Left renal cortex interstitium (tissue), 4 donors: ENCODE measurements at regions not wholly inside any gene's neighbourhood (a gene's known extent, or its start where the extent isn't known, plus 50 kb on each side); places are given as distances from the start of the nearest gene placed in this dataset.
"Not testable (repeated sequence)": the region's sequence is repeated elsewhere in the genome, so short reads cannot be mapped to it uniquely, and the experiment has no call there.

ENCODE experiments used
- DNase-seq, 4 donors: peaks; one replicate each; pipeline ENCODE4 v3.0.0-alpha.2; 2013; ENCODE audit warnings: low read depth in 4 of 4, low spot score in 2 of 4, missing footprints in 1 of 4

GRCh38 chr12:42886160-42886559, 296.6 kb upstream of the PRICKLE1 start:
- no peak for DNase-seq

DNA sequence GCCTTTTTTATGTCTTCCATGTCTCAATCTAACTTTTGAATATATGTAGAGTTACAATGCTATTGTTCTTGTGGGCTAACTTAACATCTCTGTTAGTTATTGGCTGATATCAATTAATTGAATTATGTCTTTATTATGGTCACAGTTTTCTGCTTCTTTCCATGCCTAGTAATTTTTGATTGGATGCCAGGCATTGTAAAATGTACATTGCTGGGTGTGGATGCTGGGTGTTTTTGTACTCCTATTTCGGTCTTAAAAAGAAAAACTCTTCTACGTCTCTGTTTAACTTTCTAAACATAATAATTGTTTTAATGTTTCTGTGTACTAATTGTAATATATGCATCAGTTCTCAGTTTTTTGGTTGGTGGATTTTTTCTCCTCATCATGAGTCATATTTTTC, 296.1 kb upstream of the PRICKLE1 start:
- DNase-seq = no peak

DNA sequence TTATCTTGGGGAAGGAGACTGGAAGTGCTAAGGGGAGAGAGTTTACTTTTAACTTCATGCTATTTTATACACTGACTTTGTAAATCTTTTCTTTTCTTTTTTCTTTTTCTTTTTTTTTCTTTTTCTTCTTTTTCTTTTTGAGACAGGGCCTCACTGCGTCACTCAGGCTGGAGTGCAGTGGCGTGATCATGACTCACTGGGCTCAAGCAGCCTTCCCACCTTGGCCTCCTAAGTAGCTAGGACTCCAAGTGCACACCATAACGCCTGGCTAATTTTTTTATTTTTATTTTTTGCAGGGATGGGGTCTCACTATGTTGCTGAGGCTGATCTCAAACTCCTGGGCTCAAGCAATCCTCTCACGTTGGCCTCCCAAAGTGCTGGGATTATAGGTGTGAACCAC, 294.6 kb upstream of the PRICKLE1 start:
- DNase-seq = no peak

DNA sequence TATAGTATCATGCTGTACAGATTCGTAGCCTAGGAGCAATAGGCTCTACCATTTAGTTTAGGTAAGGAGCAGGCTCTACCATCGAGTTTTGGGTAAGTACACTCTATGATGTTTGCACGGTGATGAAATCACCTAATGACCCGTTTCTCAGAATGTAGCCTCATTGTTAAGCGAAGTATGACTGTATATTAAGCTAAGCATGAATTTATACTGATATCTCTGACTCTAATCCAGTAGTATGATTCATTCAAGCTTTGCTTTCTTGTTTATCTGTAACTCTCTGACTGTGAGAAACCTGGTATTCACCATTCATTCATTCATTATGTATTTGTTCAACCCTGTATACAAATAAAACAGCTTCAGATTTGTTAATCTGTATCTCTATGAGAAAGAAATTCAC, 283.9 kb upstream of the PRICKLE1 start:
- no peak for DNase-seq

DNA sequence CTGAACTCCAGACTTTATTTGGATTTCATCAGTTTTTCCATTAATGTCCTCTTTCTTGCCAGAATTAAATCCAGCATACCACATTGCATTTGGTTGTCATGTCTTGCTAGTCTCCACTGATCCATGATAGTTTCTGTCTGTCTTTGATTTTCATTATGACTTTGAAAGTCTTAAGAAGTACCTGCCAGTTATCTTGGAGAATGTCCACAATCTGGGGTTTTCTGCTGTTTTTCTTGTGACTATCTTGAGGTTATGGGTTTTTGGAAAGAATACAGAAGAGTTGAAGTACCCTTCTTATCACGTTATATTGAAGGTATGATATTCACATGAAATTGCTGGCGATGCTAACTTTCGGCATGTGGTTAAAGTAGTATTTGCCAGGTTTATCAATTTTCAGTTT, 282.3 kb upstream of the PRICKLE1 start:
- no peak for DNase-seq

DNA sequence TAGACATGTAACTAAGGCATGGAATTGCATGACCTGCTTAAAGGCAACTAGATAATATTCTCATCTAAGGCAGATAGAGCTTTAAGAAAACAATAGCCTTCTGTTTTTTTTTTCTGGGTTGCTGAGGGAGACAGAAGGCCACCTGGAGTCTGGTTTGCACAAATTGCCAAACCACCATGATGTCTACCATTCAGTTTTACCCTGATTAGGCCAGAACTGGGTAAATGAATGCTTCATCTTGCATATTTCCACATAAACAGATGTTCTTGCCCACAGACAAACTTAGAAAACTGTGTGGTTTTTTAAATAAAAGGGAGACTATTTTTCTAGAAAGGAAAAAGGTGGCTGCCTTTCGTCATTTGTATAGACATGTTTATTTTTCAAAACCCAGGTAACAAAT, 278.7 kb upstream of the PRICKLE1 start:
- DNase-seq = no peak

DNA sequence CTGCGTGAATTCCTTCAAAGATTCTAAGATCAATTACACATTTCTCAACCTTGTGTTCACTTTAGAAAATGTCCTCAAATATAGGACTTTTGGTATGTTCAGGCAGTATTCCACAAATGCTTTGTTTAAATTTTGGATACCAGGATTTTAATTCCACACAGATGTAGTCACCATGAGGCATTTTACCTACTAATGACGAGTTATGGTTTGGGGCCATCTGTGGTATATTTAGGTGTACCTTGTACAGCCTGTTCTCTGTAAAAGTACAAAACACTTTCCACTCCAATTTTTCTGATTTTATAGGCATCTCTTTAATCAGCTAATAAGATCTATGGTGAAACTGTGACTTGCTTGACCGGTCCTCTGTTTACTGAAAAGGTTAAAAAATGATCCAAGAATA, 275.7 kb upstream of the PRICKLE1 start:
- DNase-seq = no peak

GRCh38 chr12:42862055-42862454, 272.5 kb upstream of the PRICKLE1 start:
- no peak for DNase-seq

DNA sequence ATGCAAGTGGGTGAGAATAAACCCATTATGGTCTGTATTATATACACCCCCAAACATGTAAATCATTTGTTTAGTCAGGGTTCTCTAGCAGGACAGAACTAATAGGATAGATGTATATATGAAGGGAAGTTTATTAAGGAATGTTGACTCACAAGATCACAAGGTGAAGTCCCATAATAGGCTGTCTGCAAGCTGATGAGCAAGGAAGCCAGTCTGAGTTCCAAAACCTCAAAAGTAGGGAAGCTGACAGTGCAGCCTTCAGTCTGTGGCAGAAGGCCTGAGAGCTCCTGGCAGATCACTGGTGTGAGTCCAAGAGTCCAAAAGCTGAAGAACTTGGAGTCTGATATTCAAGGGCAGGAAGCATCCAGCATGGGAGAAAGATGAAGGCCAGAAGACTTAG, 270.8 kb upstream of the PRICKLE1 start:
- DNase-seq = not testable (repeated sequence)

- no peak for DNase-seq
Measured at GRCh38 chr12:42859612-42860011, 270.1 kb upstream of the PRICKLE1 start.

DNA sequence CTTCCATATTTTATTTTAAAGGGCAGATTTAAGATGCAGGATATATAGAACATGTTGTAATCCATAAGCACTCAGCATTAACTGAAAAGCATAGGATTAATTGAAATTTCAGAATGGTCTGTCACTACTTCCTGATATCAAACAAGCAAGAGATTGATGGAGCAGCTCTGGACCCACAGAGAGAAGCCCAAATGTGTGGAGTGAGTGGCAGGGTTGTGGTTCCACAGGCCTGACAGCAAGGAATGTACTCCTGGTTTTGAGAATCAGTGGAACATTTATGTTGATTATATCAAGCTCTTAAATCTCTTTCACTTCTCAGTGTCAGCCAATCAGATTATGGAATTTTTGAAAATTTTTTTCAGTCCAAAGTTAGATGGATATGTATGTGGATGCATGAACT, 267.6 kb upstream of the PRICKLE1 start:
- DNase-seq = no peak

- no peak for DNase-seq
Measured at GRCh38 chr12:42855362-42855950, 265.9 kb upstream of the PRICKLE1 start.

- DNase-seq = no peak
Measured at GRCh38 chr12:42854826-42855225, 265.3 kb upstream of the PRICKLE1 start.

DNA sequence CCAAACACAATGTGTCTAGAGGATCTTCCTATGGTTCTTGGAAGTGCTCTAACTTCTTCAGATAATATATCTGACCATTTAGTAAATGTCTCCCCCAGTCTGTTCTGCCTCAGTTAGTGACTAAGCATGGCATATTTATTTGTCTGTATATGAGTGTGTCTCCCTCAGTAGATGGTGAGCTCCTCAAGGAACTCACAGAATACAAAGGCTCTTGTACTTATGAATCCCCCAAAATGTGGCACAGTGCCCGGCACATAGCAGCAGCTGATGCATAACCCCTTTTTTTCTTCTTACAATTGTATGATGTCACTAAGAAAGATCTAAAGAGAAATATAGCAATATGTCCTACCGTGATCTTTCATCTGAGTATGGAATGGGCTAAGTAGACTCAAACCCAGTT, 264.7 kb upstream of the PRICKLE1 start:
- DNase-seq = no peak

DNA sequence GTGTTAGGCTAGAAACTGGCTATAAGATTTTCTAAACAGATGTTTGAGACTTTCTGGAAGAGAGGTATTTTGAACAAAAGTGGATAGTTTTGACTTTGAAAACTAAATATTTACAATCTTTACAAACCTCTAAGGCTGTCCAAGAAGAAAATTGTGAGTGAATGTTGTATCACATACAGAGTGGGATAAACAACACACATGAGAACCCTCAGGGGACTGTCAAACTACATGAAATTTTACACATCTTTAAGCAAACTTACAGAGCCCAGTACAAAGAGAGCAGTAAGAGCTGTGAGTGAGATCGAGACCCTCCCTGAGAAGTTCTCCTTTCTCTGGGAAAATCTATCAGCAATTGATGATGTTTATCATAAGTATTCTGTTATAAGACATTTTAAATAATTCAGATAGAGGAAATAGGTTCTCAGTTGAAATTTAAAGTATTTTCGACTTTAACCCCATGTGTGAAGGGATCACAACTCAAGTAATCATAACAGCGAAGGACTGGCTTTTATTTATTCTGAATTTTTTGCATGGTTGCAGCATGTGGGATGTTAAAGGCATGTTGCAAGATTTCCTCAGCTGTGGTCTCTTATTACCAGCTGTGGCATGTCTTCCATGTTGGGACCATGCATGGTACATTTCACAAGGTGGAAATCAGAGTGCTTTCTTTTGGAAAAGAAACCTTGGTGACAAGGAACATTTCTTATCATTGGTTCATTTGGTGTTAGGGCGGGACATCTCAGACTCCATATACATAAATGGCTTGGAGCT, 264.0 kb upstream of the PRICKLE1 start:
- no peak for DNase-seq

DNA sequence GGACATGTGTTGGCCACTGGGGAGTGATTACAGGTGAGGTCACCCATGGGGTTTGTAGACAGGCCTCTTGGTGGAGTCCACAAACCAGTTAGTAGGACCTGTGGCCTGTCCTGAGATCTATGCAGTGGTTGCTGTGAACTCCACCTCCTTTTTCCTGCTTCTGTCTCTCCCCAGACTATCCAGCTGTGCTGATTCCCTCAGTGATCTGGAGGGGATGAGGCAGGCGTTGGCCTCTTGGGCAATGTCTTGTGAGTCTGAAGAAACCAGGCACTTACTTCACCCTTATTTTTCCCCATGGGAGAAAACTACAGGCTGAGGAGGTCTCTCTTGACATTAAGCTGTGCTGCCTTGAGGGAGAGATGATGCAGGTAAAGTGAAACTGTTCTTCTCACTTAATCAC, 257.2 kb upstream of the PRICKLE1 start:
- DNase-seq = no peak

DNA sequence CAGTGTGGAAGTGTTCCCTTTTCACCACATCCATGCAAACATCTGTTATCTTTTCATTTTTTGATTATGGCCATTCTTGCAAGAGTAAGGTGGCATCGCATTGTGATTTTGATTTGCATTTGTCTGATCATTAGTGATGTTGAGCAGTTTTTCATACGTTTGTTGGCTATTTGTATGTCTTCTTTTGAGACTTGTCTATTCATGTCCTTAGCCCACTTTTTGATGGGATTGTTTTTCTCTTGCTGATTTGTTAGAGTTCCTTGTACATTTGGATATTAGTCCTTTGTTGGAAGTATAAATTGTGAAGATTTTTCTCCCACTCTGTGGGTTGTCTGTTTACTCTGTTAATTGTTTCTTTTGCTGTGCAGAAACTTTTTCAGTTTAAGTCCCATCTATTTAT, 244.5 kb upstream of the PRICKLE1 start:
- no peak for DNase-seq

DNA sequence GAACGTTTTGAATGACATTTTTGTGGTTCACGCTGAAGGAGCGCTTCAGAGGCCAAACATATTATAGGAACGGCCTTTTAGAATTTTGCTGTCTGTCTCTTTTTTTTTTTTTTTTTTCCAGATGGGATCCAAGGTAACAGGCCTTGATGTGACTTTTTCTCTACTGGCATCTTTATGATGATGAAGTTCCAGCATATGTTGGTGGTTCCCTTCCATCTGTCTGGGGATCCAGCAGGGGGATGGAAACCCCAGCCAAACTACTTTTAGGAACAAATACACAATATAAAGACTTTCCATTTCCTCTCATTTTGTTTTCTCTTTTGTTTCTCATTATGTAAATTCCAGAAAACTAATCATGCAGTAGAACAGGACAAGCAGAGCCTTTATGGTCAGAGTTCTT, 239.3 kb upstream of the PRICKLE1 start:
- no peak for DNase-seq

DNA sequence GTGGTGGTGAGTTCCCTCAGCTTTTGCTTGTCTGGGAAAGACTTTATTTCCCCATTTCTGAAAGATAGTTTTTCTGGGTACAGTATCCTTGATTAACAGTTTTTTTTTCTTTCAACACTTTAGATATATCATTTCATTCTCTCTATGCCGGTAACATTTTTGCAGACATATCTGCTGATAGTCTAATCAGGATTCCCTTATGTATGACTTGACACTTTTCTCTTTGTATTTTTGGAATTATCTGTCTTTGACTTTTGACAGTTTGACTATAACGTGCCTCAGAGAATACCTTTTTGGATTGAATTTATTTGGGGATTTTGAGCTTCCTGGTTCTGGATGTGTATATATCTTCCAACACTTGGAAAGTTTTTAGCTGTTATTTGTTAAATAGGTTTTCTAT, 234.8 kb upstream of the PRICKLE1 start:
- no peak for DNase-seq

DNA sequence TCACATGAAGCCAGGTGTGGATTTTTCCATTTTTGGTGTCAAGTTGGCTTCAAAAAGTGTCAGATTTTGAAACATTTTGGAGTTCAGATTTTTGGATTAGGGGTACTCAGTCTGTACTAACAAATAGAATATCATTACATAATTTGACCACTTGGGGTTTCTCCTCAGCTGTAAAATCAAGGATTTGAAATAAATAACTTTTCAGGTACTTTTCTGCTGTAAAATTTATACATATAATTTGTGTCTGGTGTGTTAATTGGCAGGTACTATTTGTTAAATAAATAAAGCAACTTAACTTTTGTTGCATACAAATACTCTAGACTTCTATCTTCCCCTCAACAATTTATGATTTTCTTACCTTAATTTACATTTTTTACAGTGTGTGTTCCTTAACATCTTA, 234.1 kb upstream of the PRICKLE1 start:
- no peak for DNase-seq

- DNase-seq = no peak
Measured at GRCh38 chr12:42819846-42820245, 230.3 kb upstream of the PRICKLE1 start.

DNA sequence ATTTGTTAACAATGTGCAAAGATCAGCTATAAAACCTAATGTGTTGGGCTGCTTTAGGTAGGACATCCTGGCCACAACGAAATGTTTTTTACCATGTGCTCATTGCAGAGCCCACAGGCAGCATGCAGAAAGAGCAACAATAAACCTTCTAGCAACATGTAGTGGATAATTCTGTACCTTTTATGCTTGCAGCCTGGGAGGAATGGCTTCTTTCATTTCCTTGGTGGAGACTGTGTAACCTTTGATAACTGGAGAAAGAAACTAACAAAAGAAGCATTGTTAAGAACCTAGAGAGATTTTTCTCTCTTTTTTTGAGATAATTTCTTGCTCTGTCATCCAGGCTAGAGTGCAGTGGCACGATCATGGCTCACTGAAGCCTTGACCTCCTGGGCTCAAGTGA, 225.5 kb upstream of the PRICKLE1 start:
- no peak for DNase-seq

DNA sequence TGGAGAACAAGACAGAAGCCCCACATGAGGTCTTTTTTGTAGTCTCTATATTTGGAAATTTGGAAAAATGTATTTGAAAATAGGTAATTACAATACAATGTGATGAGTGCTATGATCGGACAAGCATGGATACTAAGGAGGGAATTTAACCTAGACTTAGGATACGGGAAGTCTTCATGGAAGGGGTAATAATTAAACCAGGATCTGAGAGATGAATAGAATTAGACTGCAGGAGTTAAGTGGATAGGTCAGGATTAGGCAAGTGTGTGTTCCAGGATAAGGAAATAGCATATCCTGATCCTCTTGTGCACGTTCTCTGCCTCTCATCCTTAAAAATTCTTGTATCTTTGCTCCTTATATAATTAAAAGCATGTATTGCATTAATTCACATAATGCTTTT, 223.3 kb upstream of the PRICKLE1 start:
- no peak for DNase-seq
